ENCODE measurements at regions not wholly inside any gene's neighbourhood (a gene's known extent, or its start where the extent isn't known, plus 50 kb on each side); places are given as distances from the start of the nearest gene placed in this dataset.

DNA sequence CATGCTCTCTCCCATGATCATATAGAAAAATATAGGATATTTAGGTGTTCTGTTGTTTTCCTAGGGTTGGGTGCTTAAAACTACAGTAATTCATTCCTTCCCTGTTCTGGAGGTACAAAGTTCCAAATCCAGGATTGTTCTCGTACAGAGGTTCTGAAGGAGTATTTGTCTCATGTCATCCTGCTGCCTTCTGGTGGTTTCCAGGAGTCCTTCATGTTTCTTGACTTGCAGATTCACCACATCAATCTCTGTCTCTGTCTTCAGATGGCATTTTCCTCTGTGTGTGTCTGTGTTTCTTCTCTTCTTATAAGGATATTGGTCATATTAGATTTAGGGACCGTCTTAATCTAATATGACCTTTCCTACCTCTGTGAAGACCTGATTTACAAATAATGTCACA is 397.9 kb downstream of the NYAP2 start:
- TF ChIP-seq, protein P1, sequence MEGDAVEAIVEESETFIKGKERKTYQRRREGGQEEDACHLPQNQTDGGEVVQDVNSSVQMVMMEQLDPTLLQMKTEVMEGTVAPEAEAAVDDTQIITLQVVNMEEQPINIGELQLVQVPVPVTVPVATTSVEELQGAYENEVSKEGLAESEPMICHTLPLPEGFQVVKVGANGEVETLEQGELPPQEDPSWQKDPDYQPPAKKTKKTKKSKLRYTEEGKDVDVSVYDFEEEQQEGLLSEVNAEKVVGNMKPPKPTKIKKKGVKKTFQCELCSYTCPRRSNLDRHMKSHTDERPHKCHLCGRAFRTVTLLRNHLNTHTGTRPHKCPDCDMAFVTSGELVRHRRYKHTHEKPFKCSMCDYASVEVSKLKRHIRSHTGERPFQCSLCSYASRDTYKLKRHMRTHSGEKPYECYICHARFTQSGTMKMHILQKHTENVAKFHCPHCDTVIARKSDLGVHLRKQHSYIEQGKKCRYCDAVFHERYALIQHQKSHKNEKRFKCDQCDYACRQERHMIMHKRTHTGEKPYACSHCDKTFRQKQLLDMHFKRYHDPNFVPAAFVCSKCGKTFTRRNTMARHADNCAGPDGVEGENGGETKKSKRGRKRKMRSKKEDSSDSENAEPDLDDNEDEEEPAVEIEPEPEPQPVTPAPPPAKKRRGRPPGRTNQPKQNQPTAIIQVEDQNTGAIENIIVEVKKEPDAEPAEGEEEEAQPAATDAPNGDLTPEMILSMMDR (IDR thresholded peaks at IDR 0.05) = peak in 1 of 2 donors; percentile 6
- TF ChIP-seq POLR2AphosphoS5 (IDR thresholded peaks at IDR 0.05) = no peak
- TF ChIP-seq POLR2A (IDR thresholded peaks at IDR 0.05) = no peak
- no peak for TF ChIP-seq EP300 (IDR thresholded peaks at IDR 0.05)
